Neural progenitor cell (in vitro differentiated cells): ENCODE measurements at regions not wholly inside any gene's neighbourhood (a gene's known extent, or its start where the extent isn't known, plus 50 kb on each side); places are given as distances from the start of the nearest gene placed in this dataset.

Experiments
- EZH2 ChIP-seq: fragments of 200-600 bp; sonication (generic); IDR thresholded peaks from 2 replicates; pipeline ENCODE4 v1.6.1; 2017; ENCODE audit warnings: antibody characterized with exemption, mild to moderate bottlenecking, moderate library complexity
- EZH2phosphoT487 ChIP-seq: fragments of 200-600 bp; sonication (generic); IDR thresholded peaks from 2 replicates; pipeline ENCODE4 v1.6.1; 2017; ENCODE audit warnings: antibody characterized with exemption
- TF ChIP-seq, protein P1 (sequence below): fragments of 200-600 bp; sonication (generic); IDR thresholded peaks from 2 replicates; pipeline ENCODE4 v1.5.1; 2017; ENCODE audit warnings: antibody characterized with exemption, mild to moderate bottlenecking

- TF ChIP-seq EZH2 (no peak), EZH2phosphoT487 (no peak)
- TF ChIP-seq, protein P1, sequence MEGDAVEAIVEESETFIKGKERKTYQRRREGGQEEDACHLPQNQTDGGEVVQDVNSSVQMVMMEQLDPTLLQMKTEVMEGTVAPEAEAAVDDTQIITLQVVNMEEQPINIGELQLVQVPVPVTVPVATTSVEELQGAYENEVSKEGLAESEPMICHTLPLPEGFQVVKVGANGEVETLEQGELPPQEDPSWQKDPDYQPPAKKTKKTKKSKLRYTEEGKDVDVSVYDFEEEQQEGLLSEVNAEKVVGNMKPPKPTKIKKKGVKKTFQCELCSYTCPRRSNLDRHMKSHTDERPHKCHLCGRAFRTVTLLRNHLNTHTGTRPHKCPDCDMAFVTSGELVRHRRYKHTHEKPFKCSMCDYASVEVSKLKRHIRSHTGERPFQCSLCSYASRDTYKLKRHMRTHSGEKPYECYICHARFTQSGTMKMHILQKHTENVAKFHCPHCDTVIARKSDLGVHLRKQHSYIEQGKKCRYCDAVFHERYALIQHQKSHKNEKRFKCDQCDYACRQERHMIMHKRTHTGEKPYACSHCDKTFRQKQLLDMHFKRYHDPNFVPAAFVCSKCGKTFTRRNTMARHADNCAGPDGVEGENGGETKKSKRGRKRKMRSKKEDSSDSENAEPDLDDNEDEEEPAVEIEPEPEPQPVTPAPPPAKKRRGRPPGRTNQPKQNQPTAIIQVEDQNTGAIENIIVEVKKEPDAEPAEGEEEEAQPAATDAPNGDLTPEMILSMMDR = no peak
Observed at GRCh38 chr7:11952972-11953371, 121.0 kb upstream of the THSD7A start.
